HCT116 (cell line): ENCODE measurements at regions not wholly inside any gene's neighbourhood (a gene's known extent, or its start where the extent isn't known, plus 50 kb on each side); places are given as distances from the start of the nearest gene placed in this dataset.
A peak's percentile ranks its signal among the peaks of the same experiment; 100 is the strongest.

Experiments used
- ATAC-seq: fragments of 200-7000 bp; cut with Tn5 transposase; 2 replicates; pipeline ENCODE4 v1.9.1; 2020; ENCODE audit warnings: mild to moderate bottlenecking, moderate library complexity
- BruUV-seq: library from RNA; stranded (reverse); fragments of 400-500 nt; replicated peaks from 2 replicates; lab custom pipeline; 2021; lab: Mats Ljungman, UMichigan
- CTCF ChIA-PET: fragments of 300-600 bp; sonication (Branson Sonifier 250); formaldehyde crosslinking; loops from one replicate; lab custom pipeline; 2021; ENCODE audit warnings: antibody characterized with exemption; lab: Charles Lee
- POLR2A ChIA-PET: fragments of 300-600, 350-600 bp; sonication (Branson Sonifier 250); formaldehyde crosslinking; loops from one replicate; lab custom pipeline; 2021; ENCODE audit warnings: antibody characterized with exemption; lab: Charles Lee
- RAD21 ChIA-PET, 2 experiments: fragments of 300-600 bp; sonication (Branson Sonifier 250); formaldehyde crosslinking; loops; one replicate each; lab custom pipeline; 2023; ENCODE audit warnings: low total read pairs in 2 of 2; ENCODE audit not compliant: uncharacterized antibody in 2 of 2, unreplicated experiment in 2 of 2, low non-redundant PET in 1 of 2; lab: Charles Lee
- DNase-seq: peaks from one replicate; pipeline ENCODE4 v3.0.0-alpha.2; 2010; ENCODE audit warnings: low read depth, low spot score
- H2AFZ ChIP-seq: fragments of 200-600 bp; shearing (Covaris generic), sonication (generic); 2 replicates; pipeline ENCODE4 v1.6.1; 2017; ENCODE audit warnings: low read depth, mixed run types, mixed read lengths, antibody characterized with exemption, low read length; ENCODE audit not compliant: poor library complexity, severe bottlenecking
- H3K27ac ChIP-seq: 2 replicates; pipeline ENCODE4 v1.5.1; 2012; ENCODE audit warnings: low read depth, low read length
- H3K27me3 ChIP-seq: fragments of 200-600 bp; sonication (generic); 2 replicates; pipeline ENCODE4 v1.6.1; 2016; ENCODE audit warnings: mixed run types, low read length, mixed read lengths; ENCODE audit not compliant: insufficient read depth
- H3K36me3 ChIP-seq, 2 experiments: fragments of 200-500 bp in 1 of 2; fragments of 200-600 bp in 1 of 2; sonication (Bioruptor generic) in 1 of 2; sonication (generic) in 1 of 2; 2 replicates each; pipeline versions ENCODE4 v1.5.1 to v1.6.1; 2014 to 2016; ENCODE audit warnings: low read length in 2 of 2, inconsistent platforms in 1 of 2, mixed read lengths in 1 of 2, mixed run types in 1 of 2; ENCODE audit not compliant: insufficient read depth in 2 of 2, control insufficient read depth in 1 of 2
- H3K4me1 ChIP-seq, 2 experiments: fragments of 200-600 bp in 1 of 2; sonication (generic) in 1 of 2; 2 replicates each; pipeline versions ENCODE4 v1.5.1 to v1.6.1; 2012 to 2017; ENCODE audit warnings: low read length in 2 of 2, inconsistent platforms in 1 of 2, mild to moderate bottlenecking in 1 of 2, mixed read lengths in 1 of 2, mixed run types in 1 of 2, moderate library complexity in 1 of 2; ENCODE audit not compliant: insufficient read depth in 2 of 2, control insufficient read depth in 1 of 2
- H3K4me2 ChIP-seq: fragments of 200-600 bp; sonication (generic); 2 replicates; pipeline ENCODE4 v1.6.1; 2017; ENCODE audit warnings: mixed run types, low read length, mixed read lengths
- H3K4me3 ChIP-seq, 2 experiments: fragments of 200-600 bp in 1 of 2; sonication (generic) in 1 of 2; replicated peaks in 1 of 2; 2 replicates each; pipeline ENCODE4 v1.5.1; 2011 to 2016; ENCODE audit warnings: low read length in 2 of 2, control low read depth in 1 of 2, low read depth in 1 of 2, mild to moderate bottlenecking in 1 of 2, mixed read lengths in 1 of 2, mixed run types in 1 of 2
- H3K79me2 ChIP-seq: fragments of 200-600 bp; sonication (generic); 2 replicates; pipeline ENCODE4 v1.6.1; 2017; ENCODE audit warnings: mild to moderate bottlenecking, mixed run types, low read length, moderate library complexity, mixed read lengths; ENCODE audit not compliant: insufficient read depth
- H3K9ac ChIP-seq: fragments of 200-600 bp; sonication (generic); 2 replicates; pipeline ENCODE4 v1.6.1; 2016; ENCODE audit warnings: low read length, mixed read lengths
- H3K9me2 ChIP-seq: fragments of 200-600 bp; sonication (generic), shearing (Covaris generic); 2 replicates; pipeline ENCODE4 v1.6.1; 2017; ENCODE audit warnings: mixed run types, mild to moderate bottlenecking, moderate library complexity; ENCODE audit not compliant: insufficient read depth
- H3K9me3 ChIP-seq, 2 experiments: fragments of 200-500 bp in 1 of 2; fragments of 200-600 bp in 1 of 2; sonication (Bioruptor generic) in 1 of 2; sonication (generic) in 1 of 2; 2 replicates each; pipeline ENCODE4 v1.6.1; 2014 to 2017; ENCODE audit warnings: low read length in 2 of 2, mixed read lengths in 2 of 2, inconsistent platforms in 1 of 2, low read depth in 1 of 2, mild to moderate bottlenecking in 1 of 2, mixed run types in 1 of 2, moderate library complexity in 1 of 2; ENCODE audit not compliant: control insufficient read depth in 1 of 2, insufficient read depth in 1 of 2
- H4K20me1 ChIP-seq: fragments of 200-600 bp; sonication (generic), shearing (Covaris generic); 2 replicates; pipeline ENCODE4 v1.6.1; 2017; ENCODE audit warnings: mixed run types, mild to moderate bottlenecking, moderate library complexity; ENCODE audit not compliant: insufficient read depth
- CBX3 ChIP-seq: IDR thresholded peaks from 2 replicates; pipeline ENCODE4 v1.6.1; 2012; ENCODE audit warnings: low read depth
- EZH2 ChIP-seq: fragments of 200-600 bp; sonication (generic); IDR thresholded peaks from 2 replicates; pipeline ENCODE4 v1.6.1; 2017; ENCODE audit warnings: antibody characterized with exemption, mixed run types
- EZH2phosphoT487 ChIP-seq: fragments of 200-600 bp; IDR thresholded peaks from 2 replicates; pipeline ENCODE4 v1.6.1; 2018; ENCODE audit warnings: antibody characterized with exemption, borderline replicate concordance
- POLR2AphosphoS5 ChIP-seq: IDR thresholded peaks from 2 replicates; pipeline ENCODE4 v1.6.1; 2011; ENCODE audit warnings: mild to moderate bottlenecking, low read depth, low read length, moderate library complexity
- RAD21 ChIP-seq: IDR thresholded peaks from 2 replicates; pipeline ENCODE4 v1.6.1; 2012; ENCODE audit warnings: low read depth, mild to moderate bottlenecking
- SIN3A ChIP-seq: IDR thresholded peaks from 2 replicates; pipeline ENCODE4 v1.6.1; 2012; ENCODE audit warnings: low read depth
- TCF7L2 ChIP-seq: IDR thresholded peaks from 2 replicates; pipeline ENCODE4 v1.7.0; 2011; ENCODE audit warnings: borderline replicate concordance, inconsistent platforms; ENCODE audit not compliant: insufficient read depth, insufficient read length; ENCODE audit errors: extremely low read depth
- ZNF274 ChIP-seq: fragments of 200-500 bp; sonication (Bioruptor generic); IDR thresholded peaks from 2 replicates; pipeline ENCODE4 v1.6.1; 2014; ENCODE audit warnings: mild to moderate bottlenecking, low read depth, low read length, inconsistent platforms
- intact Hi-C: fragments of 100-400 bp; cut with micrococcal nuclease; formaldehyde crosslinking; loops from 2 replicates; pipeline ENCODE4 v1.10.0; 2022
- TF ChIP-seq, protein P1 (sequence below): IDR thresholded peaks from 2 replicates; pipeline ENCODE4 v1.6.1; 2012
- TF ChIP-seq, protein P2 (sequence below): IDR thresholded peaks from 2 replicates; pipeline ENCODE4 v1.6.1; 2012; ENCODE audit warnings: low read depth
- TF ChIP-seq, protein P3 (sequence below), 3 experiments: fragments of 200-600 bp in 1 of 3; sonication (generic) in 1 of 3; IDR thresholded peaks in 2 of 3; conservative IDR thresholded peaks in 1 of 3; 2 replicates each; pipeline ENCODE4 v1.5.1; 2012 to 2017; ENCODE audit warnings: low read depth in 2 of 3, low read length in 2 of 3, antibody characterized with exemption in 1 of 3, borderline replicate concordance in 1 of 3, control low read depth in 1 of 3, mild to moderate bottlenecking in 1 of 3, mixed read lengths in 1 of 3, mixed run types in 1 of 3, moderate library complexity in 1 of 3; ENCODE audit not compliant: insufficient read depth in 1 of 3

DNA sequence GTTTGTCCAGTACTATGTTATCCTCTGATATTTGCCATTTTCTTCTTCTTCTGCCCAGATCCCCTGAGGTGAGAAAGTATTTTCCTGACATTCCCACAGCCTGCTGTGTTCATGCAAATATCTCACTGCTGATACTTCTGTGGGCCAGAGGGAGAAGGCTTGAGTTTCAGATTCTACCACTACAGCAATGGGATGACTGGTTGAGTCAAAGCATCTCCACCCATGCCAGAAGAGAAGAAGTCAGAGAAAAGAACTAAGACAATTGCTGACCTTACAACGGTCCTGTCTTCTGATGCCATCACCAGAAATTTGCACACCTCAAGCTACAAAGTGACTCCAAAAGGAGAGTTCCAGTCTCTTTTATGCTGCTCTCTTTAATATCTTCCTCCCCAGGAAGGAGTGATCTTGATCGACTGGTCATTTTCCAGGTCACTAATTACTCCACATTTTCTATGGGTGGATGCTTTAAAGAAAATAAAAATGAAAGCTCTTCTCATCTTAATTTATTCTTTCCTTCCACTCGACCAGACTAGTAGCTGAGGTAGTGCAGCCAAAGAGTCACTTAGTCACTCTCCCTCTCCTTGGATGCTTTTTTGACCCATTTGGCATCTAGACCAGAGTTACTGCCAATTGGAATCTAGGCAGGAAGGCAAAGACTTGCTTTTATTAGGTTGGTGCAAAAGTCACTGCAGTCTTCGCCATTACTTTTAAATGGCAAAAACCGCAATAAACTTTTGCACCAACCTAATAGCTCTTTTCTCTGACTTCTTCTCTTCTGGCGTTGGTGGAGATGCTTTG, 195.1 kb downstream of the PTPRC start (continued):
- TF ChIP-seq, protein P1, sequence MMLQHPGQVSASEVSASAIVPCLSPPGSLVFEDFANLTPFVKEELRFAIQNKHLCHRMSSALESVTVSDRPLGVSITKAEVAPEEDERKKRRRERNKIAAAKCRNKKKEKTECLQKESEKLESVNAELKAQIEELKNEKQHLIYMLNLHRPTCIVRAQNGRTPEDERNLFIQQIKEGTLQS: no peak
- TF ChIP-seq RAD21 (no peak), EZH2 (no peak), POLR2AphosphoS5 (no peak), CBX3 (no peak), ZNF274 (no peak)
- TF ChIP-seq, protein P2, sequence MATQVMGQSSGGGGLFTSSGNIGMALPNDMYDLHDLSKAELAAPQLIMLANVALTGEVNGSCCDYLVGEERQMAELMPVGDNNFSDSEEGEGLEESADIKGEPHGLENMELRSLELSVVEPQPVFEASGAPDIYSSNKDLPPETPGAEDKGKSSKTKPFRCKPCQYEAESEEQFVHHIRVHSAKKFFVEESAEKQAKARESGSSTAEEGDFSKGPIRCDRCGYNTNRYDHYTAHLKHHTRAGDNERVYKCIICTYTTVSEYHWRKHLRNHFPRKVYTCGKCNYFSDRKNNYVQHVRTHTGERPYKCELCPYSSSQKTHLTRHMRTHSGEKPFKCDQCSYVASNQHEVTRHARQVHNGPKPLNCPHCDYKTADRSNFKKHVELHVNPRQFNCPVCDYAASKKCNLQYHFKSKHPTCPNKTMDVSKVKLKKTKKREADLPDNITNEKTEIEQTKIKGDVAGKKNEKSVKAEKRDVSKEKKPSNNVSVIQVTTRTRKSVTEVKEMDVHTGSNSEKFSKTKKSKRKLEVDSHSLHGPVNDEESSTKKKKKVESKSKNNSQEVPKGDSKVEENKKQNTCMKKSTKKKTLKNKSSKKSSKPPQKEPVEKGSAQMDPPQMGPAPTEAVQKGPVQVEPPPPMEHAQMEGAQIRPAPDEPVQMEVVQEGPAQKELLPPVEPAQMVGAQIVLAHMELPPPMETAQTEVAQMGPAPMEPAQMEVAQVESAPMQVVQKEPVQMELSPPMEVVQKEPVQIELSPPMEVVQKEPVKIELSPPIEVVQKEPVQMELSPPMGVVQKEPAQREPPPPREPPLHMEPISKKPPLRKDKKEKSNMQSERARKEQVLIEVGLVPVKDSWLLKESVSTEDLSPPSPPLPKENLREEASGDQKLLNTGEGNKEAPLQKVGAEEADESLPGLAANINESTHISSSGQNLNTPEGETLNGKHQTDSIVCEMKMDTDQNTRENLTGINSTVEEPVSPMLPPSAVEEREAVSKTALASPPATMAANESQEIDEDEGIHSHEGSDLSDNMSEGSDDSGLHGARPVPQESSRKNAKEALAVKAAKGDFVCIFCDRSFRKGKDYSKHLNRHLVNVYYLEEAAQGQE: no peak

DNA sequence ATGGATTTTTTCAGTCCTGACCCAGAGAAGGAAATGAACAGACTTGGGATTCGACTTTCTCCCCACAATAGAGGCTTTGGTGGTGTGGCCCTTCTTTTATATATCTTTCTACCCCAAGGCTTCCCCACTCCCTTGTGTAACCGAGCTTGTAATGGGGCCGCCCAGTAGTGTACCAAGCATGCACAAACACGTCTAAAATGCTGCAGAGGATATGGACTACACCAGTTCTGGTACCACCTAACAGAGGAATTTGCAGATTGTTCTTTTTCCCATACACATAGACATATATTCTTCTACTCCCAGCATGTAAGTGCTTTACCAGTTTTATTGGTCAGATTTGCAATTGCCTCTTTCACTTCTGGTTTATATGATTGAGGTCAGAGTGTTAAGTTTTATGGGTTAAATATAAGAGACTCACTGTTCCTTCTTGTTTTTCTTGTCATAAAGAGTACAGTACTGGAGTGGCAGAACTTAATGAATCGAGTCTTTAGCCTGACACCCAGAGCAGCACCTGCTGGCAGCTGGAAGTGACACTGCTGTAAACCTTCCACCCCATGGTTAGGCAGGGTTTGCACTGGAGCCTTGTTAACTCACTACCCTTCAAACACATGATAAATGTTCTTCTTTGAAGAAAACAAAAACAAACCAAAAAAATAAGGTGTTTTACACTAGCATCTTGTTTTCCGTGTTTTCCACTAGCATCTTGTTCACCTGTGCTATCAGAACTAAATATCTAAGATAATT, 198.6 kb downstream of the PTPRC start:
- no peaks in the 10 kb centered on the region for H3K36me3 ChIP-seq
- no peak overlapping the region for H3K27ac ChIP-seq
- no peak overlapping the region for H3K4me2 ChIP-seq
- ChIA-PET CTCF (no interaction called here), POLR2A (no interaction called here), RAD21 (no interaction called here)
- no TSS peak for BruUV-seq
- H3K9ac ChIP-seq: no peak overlapping the region
- no peaks in the 10 kb centered on the region for H3K9me3 ChIP-seq
- H3K4me1 ChIP-seq: no peaks in the 10 kb centered on the region
- no peaks in the 10 kb centered on the region for H4K20me1 ChIP-seq
- TF ChIP-seq SIN3A (no peak), TCF7L2 (no peak), EZH2phosphoT487 (no peak)
- TF ChIP-seq, protein P3, sequence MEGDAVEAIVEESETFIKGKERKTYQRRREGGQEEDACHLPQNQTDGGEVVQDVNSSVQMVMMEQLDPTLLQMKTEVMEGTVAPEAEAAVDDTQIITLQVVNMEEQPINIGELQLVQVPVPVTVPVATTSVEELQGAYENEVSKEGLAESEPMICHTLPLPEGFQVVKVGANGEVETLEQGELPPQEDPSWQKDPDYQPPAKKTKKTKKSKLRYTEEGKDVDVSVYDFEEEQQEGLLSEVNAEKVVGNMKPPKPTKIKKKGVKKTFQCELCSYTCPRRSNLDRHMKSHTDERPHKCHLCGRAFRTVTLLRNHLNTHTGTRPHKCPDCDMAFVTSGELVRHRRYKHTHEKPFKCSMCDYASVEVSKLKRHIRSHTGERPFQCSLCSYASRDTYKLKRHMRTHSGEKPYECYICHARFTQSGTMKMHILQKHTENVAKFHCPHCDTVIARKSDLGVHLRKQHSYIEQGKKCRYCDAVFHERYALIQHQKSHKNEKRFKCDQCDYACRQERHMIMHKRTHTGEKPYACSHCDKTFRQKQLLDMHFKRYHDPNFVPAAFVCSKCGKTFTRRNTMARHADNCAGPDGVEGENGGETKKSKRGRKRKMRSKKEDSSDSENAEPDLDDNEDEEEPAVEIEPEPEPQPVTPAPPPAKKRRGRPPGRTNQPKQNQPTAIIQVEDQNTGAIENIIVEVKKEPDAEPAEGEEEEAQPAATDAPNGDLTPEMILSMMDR (IDR thresholded peaks at IDR 0.05 in 2 of 3, conservative IDR thresholded peaks at IDR 0.05 in 1 of 3; ENCODE audit: borderline replicate concordance in 1 of 3, insufficient read depth in 1 of 3, low read depth in 2 of 3, low read length in 2 of 3): 0 out of 6 replicates have a peak, but pooled peaks of 1 of the 3 experiments have one; percentile 5
- intact Hi-C loops: no loop called here
- H3K79me2 ChIP-seq: no peaks in the 10 kb centered on the region
- no peak overlapping the region for H2AFZ ChIP-seq
- no peak for ATAC-seq
- no peak for DNase-seq
- H3K4me3 ChIP-seq: no peak overlapping the region
- H3K27me3 ChIP-seq: no peaks in the 10 kb centered on the region
- no peaks in the 10 kb centered on the region for H3K9me2 ChIP-seq
